ENCODE measurements at regions not wholly inside any gene's neighbourhood (a gene's known extent, or its start where the extent isn't known, plus 50 kb on each side); places are given as distances from the start of the nearest gene placed in this dataset.
"Not testable (repeated sequence)": the region's sequence is repeated elsewhere in the genome, so short reads cannot be mapped to it uniquely, and the experiment has no call there.

GRCh38 chr1:221972276-221973235, 230.7 kb upstream of the DUSP10 start:
- TF ChIP-seq CTCF (conservative IDR thresholded peaks at IDR 0.05; ENCODE audit: low read length) (no peak), EZH2phosphoT487 (IDR thresholded peaks at IDR 0.05; ENCODE audit: borderline replicate concordance) (no peak)
- no peaks in the 10 kb centered on the region for H3K9me3 ChIP-seq (ENCODE audit: insufficient read depth, low read depth, low read length)

GRCh38 chr1:221971035-221971434, 229.1 kb upstream of the DUSP10 start:
- not testable (repeated sequence) for H3F3A ChIP-seq (ENCODE audit: low read depth); H3K27me3 ChIP-seq (ENCODE audit: insufficient read depth, low read length, poor library complexity, severe bottlenecking); H2AFZ ChIP-seq (ENCODE audit: low read length); H3K4me2 ChIP-seq (ENCODE audit: low read depth, low read length, poor library complexity, severe bottlenecking); H4K20me1 ChIP-seq (ENCODE audit: insufficient read depth, low read length, poor library complexity, severe bottlenecking); H3K4me3 ChIP-seq (ENCODE audit: low read length, poor library complexity, severe bottlenecking); H3K9me3 ChIP-seq (ENCODE audit: insufficient read depth, low read depth, low read length); H3K4me1 ChIP-seq (ENCODE audit: insufficient read depth, low read length, poor library complexity, severe bottlenecking); H3K9ac ChIP-seq (ENCODE audit: low read depth, low read length, poor library complexity, severe bottlenecking); H3K9me2 ChIP-seq (replicated peaks; ENCODE audit: low read depth, low read length); H3K36me3 ChIP-seq (ENCODE audit: insufficient read depth, low read length); H3K79me2 ChIP-seq (ENCODE audit: insufficient read depth, low read length)

More at GRCh38 chr1:221972276-221973235, 230.7 kb upstream of the DUSP10 start:
- Histone ChIP-seq H3F3A (ENCODE audit: low read depth) (no peaks in the 10 kb centered on the region), H4K20me1 (ENCODE audit: insufficient read depth, low read length, poor library complexity, severe bottlenecking) (no peaks in the 10 kb centered on the region), H3K4me2 (ENCODE audit: low read depth, low read length, poor library complexity, severe bottlenecking) (no peak overlapping the region), H3K27me3 (ENCODE audit: insufficient read depth, low read length, poor library complexity, severe bottlenecking) (no peaks in the 10 kb centered on the region), H3K4me1 (ENCODE audit: insufficient read depth, low read length, poor library complexity, severe bottlenecking) (no peaks in the 10 kb centered on the region), H3K4me3 (ENCODE audit: low read length, poor library complexity, severe bottlenecking) (no peak overlapping the region), H3K36me3 (ENCODE audit: insufficient read depth, low read length) (no peaks in the 10 kb centered on the region), H3K9ac (ENCODE audit: low read depth, low read length, poor library complexity, severe bottlenecking) (no peak overlapping the region), H3K79me2 (ENCODE audit: insufficient read depth, low read length) (no peaks in the 10 kb centered on the region), H2AFZ (ENCODE audit: low read length) (no peak overlapping the region), H3K9me2 (replicated peaks; ENCODE audit: low read depth, low read length) (no peaks in the 10 kb centered on the region)

GRCh38 chr1:221969298-221969858, 227.5 kb upstream of the DUSP10 start:
- H2AFZ ChIP-seq (ENCODE audit: low read length); H3K36me3 ChIP-seq (ENCODE audit: insufficient read depth, low read length); H3K9ac ChIP-seq (ENCODE audit: low read depth, low read length, poor library complexity, severe bottlenecking); H3K79me2 ChIP-seq (ENCODE audit: insufficient read depth, low read length); H4K20me1 ChIP-seq (ENCODE audit: insufficient read depth, low read length, poor library complexity, severe bottlenecking); H3K4me2 ChIP-seq (ENCODE audit: low read depth, low read length, poor library complexity, severe bottlenecking); H3K4me3 ChIP-seq (ENCODE audit: low read length, poor library complexity, severe bottlenecking); H3K4me1 ChIP-seq (ENCODE audit: insufficient read depth, low read length, poor library complexity, severe bottlenecking); H3K9me2 ChIP-seq (replicated peaks; ENCODE audit: low read depth, low read length); H3K9me3 ChIP-seq (ENCODE audit: insufficient read depth, low read depth, low read length); H3F3A ChIP-seq (ENCODE audit: low read depth); H3K27me3 ChIP-seq (ENCODE audit: insufficient read depth, low read length, poor library complexity, severe bottlenecking): not testable (repeated sequence)

- not testable (repeated sequence) for H3K27me3 ChIP-seq (ENCODE audit: insufficient read depth, low read length, poor library complexity, severe bottlenecking); H4K20me1 ChIP-seq (ENCODE audit: insufficient read depth, low read length, poor library complexity, severe bottlenecking); H3K9me2 ChIP-seq (replicated peaks; ENCODE audit: low read depth, low read length); H3K36me3 ChIP-seq (ENCODE audit: insufficient read depth, low read length); H3K79me2 ChIP-seq (ENCODE audit: insufficient read depth, low read length); H3F3A ChIP-seq (ENCODE audit: low read depth); H3K4me3 ChIP-seq (ENCODE audit: low read length, poor library complexity, severe bottlenecking); H3K9me3 ChIP-seq (ENCODE audit: insufficient read depth, low read depth, low read length); H2AFZ ChIP-seq (ENCODE audit: low read length); H3K4me2 ChIP-seq (ENCODE audit: low read depth, low read length, poor library complexity, severe bottlenecking); H3K9ac ChIP-seq (ENCODE audit: low read depth, low read length, poor library complexity, severe bottlenecking)
- peaks cover 13% of the 10 kb centered on the region for H3K4me1 ChIP-seq (ENCODE audit: insufficient read depth, low read length, poor library complexity, severe bottlenecking)
These were observed 225.6 kb upstream of the DUSP10 start for GRCh38 chr1:221967538-221967937.

- not testable (repeated sequence) for H3K79me2 ChIP-seq (ENCODE audit: insufficient read depth, low read length); H3K4me3 ChIP-seq (ENCODE audit: low read length, poor library complexity, severe bottlenecking); H4K20me1 ChIP-seq (ENCODE audit: insufficient read depth, low read length, poor library complexity, severe bottlenecking); H3K9me3 ChIP-seq (ENCODE audit: insufficient read depth, low read depth, low read length); H2AFZ ChIP-seq (ENCODE audit: low read length); H3K4me2 ChIP-seq (ENCODE audit: low read depth, low read length, poor library complexity, severe bottlenecking); H3K27me3 ChIP-seq (ENCODE audit: insufficient read depth, low read length, poor library complexity, severe bottlenecking); H3K36me3 ChIP-seq (ENCODE audit: insufficient read depth, low read length); H3K9me2 ChIP-seq (replicated peaks; ENCODE audit: low read depth, low read length); H3K9ac ChIP-seq (ENCODE audit: low read depth, low read length, poor library complexity, severe bottlenecking); H3F3A ChIP-seq (ENCODE audit: low read depth)
- H3K4me1 ChIP-seq (ENCODE audit: insufficient read depth, low read length, poor library complexity, severe bottlenecking) = peaks cover 19% of the 10 kb centered on the region
These were observed 225.0 kb upstream of the DUSP10 start for GRCh38 chr1:221966888-221967287.

- H3K9me2 ChIP-seq (replicated peaks; ENCODE audit: low read depth, low read length); H3K79me2 ChIP-seq (ENCODE audit: insufficient read depth, low read length); H3K4me3 ChIP-seq (ENCODE audit: low read length, poor library complexity, severe bottlenecking); H4K20me1 ChIP-seq (ENCODE audit: insufficient read depth, low read length, poor library complexity, severe bottlenecking); H3K9ac ChIP-seq (ENCODE audit: low read depth, low read length, poor library complexity, severe bottlenecking); H2AFZ ChIP-seq (ENCODE audit: low read length); H3K36me3 ChIP-seq (ENCODE audit: insufficient read depth, low read length); H3K27me3 ChIP-seq (ENCODE audit: insufficient read depth, low read length, poor library complexity, severe bottlenecking); H3F3A ChIP-seq (ENCODE audit: low read depth); H3K4me2 ChIP-seq (ENCODE audit: low read depth, low read length, poor library complexity, severe bottlenecking); H3K9me3 ChIP-seq (ENCODE audit: insufficient read depth, low read depth, low read length): not testable (repeated sequence)
- peaks cover 28% of the 10 kb centered on the region for H3K4me1 ChIP-seq (ENCODE audit: insufficient read depth, low read length, poor library complexity, severe bottlenecking)
These were observed 224.0 kb upstream of the DUSP10 start for GRCh38 chr1:221965891-221966290.
